ENCODE measurements at regions not wholly inside any gene's neighbourhood (a gene's known extent, or its start where the extent isn't known, plus 50 kb on each side); places are given as distances from the start of the nearest gene placed in this dataset.

GRCh38 chr18:10055125-10055750 is 141.4 kb downstream of the VAPA start:
- no peaks in the 10 kb centered on the region for H3K9me3 Mint-ChIP-seq
- H3K36me3 Mint-ChIP-seq (ENCODE audit: low read depth), result no peaks in the 10 kb centered on the region
- no peak for DNase-seq
- no peak overlapping the region for H3K27ac Mint-ChIP-seq
- ChIA-PET POLR2A (no interaction called here), CTCF (no interaction called here)
- H3K27me3 Mint-ChIP-seq, result no peaks in the 10 kb centered on the region
- H3K4me3 Mint-ChIP-seq, result no peak overlapping the region
- H3K4me1 Mint-ChIP-seq, result no peaks in the 10 kb centered on the region

- no peaks in the 10 kb centered on the region for H3K9me3 Mint-ChIP-seq
- no peak overlapping the region for H3K4me3 Mint-ChIP-seq
- no peak for DNase-seq
- H3K36me3 Mint-ChIP-seq (ENCODE audit: low read depth), result no peaks in the 10 kb centered on the region
- H3K27ac Mint-ChIP-seq, result no peak overlapping the region
- ChIA-PET CTCF (no interaction called here), POLR2A (no interaction called here)
- no peaks in the 10 kb centered on the region for H3K27me3 Mint-ChIP-seq
- H3K4me1 Mint-ChIP-seq, result no peaks in the 10 kb centered on the region
These were observed 142.7 kb downstream of the VAPA start for GRCh38 chr18:10056506-10056905.

GRCh38 chr18:10057401-10057893 is 143.6 kb downstream of the VAPA start:
- no peaks in the 10 kb centered on the region for H3K9me3 Mint-ChIP-seq

GRCh38 chr18:10057894-10058791 is 144.3 kb downstream of the VAPA start:
- no peak for DNase-seq
- no peak overlapping the region for H3K4me3 Mint-ChIP-seq
- H3K9me3 Mint-ChIP-seq, result no peaks in the 10 kb centered on the region
- H3K27ac Mint-ChIP-seq, result no peak overlapping the region
- H3K4me1 Mint-ChIP-seq, result no peaks in the 10 kb centered on the region
- H3K36me3 Mint-ChIP-seq (ENCODE audit: low read depth), result no peaks in the 10 kb centered on the region
- ChIA-PET POLR2A (no interaction called here), CTCF (interaction anchor here (1.6 kb wide), 1 partner anchor 432 kb away, joined by 3 read pairs; no protein-coding TSS in a partner anchor)
- H3K27me3 Mint-ChIP-seq, result peaks cover 3% of the 10 kb centered on the region

More at GRCh38 chr18:10057401-10057893, 143.6 kb downstream of the VAPA start:
- ChIA-PET POLR2A (no interaction called here), CTCF (interaction anchor here (1.6 kb wide), 1 partner anchor 433 kb away, joined by 3 read pairs; no protein-coding TSS in a partner anchor)
- no peak for DNase-seq
- Mint-ChIP-seq H3K27ac (no peak overlapping the region), H3K4me1 (no peaks in the 10 kb centered on the region), H3K36me3 (ENCODE audit: low read depth) (no peaks in the 10 kb centered on the region), H3K4me3 (no peak overlapping the region), H3K27me3 (peaks cover 3% of the 10 kb centered on the region)

- H3K36me3 Mint-ChIP-seq (ENCODE audit: low read depth), result no peaks in the 10 kb centered on the region
These were observed 146.0 kb downstream of the VAPA start for GRCh38 chr18:10059610-10060468.

GRCh38 chr18:10060469-10060782 is 146.6 kb downstream of the VAPA start:
- no peak overlapping the region for H3K27ac Mint-ChIP-seq
- no peak overlapping the region for H3K4me3 Mint-ChIP-seq
- CTCF ChIA-PET, result no interaction called here
- H3K9me3 Mint-ChIP-seq, result no peaks in the 10 kb centered on the region
- POLR2A ChIA-PET, result no interaction called here
- H3K27me3 Mint-ChIP-seq, result peaks cover 3% of the 10 kb centered on the region
- DNase-seq, result no peak
- H3K4me1 Mint-ChIP-seq, result no peaks in the 10 kb centered on the region
- no peaks in the 10 kb centered on the region for H3K36me3 Mint-ChIP-seq (ENCODE audit: low read depth)

More at GRCh38 chr18:10059610-10060468, 146.0 kb downstream of the VAPA start:
- H3K27me3 Mint-ChIP-seq, result peaks cover 3% of the 10 kb centered on the region
- no peak overlapping the region for H3K4me3 Mint-ChIP-seq
- CTCF ChIA-PET, result no interaction called here
- no peak for DNase-seq
- no peaks in the 10 kb centered on the region for H3K9me3 Mint-ChIP-seq
- no peaks in the 10 kb centered on the region for H3K4me1 Mint-ChIP-seq
- H3K27ac Mint-ChIP-seq, result no peak overlapping the region
- POLR2A ChIA-PET, result no interaction called here

GRCh38 chr18:10060841-10061240 is 147.0 kb downstream of the VAPA start:
- ChIA-PET POLR2A (no interaction called here), CTCF (no interaction called here)
- Mint-ChIP-seq H3K27me3 (peaks cover 3% of the 10 kb centered on the region), H3K36me3 (ENCODE audit: low read depth) (no peaks in the 10 kb centered on the region), H3K4me3 (no peak overlapping the region), H3K4me1 (no peaks in the 10 kb centered on the region), H3K9me3 (no peaks in the 10 kb centered on the region), H3K27ac (no peak overlapping the region)
- no peak for DNase-seq

- Mint-ChIP-seq H3K27ac (no peak overlapping the region), H3K4me3 (no peak overlapping the region), H3K27me3 (peaks cover 3% of the 10 kb centered on the region), H3K36me3 (ENCODE audit: low read depth) (no peaks in the 10 kb centered on the region), H3K9me3 (no peaks in the 10 kb centered on the region), H3K4me1 (no peaks in the 10 kb centered on the region)
- POLR2A ChIA-PET, result no interaction called here
- no peak for DNase-seq
- CTCF ChIA-PET, result no interaction called here
These were observed 147.8 kb downstream of the VAPA start for GRCh38 chr18:10061566-10062140.

- CTCF ChIA-PET, result interaction anchor here (0.7 kb wide), 1 partner anchor 26 kb away, joined by 3 read pairs; no protein-coding TSS in a partner anchor
- Mint-ChIP-seq H3K27ac (no peak overlapping the region), H3K4me3 (no peak overlapping the region), H3K36me3 (ENCODE audit: low read depth) (no peaks in the 10 kb centered on the region), H3K4me1 (no peaks in the 10 kb centered on the region), H3K27me3 (peaks cover 3% of the 10 kb centered on the region), H3K9me3 (no peaks in the 10 kb centered on the region)
- POLR2A ChIA-PET, result no interaction called here
- DNase-seq, result no peak
These were observed 148.8 kb downstream of the VAPA start for GRCh38 chr18:10062302-10063300.

- ChIA-PET CTCF (interaction anchor here (0.7 kb wide), 1 partner anchor 27 kb away, joined by 3 read pairs; no protein-coding TSS in a partner anchor), POLR2A (no interaction called here)
- no peaks in the 10 kb centered on the region for H3K36me3 Mint-ChIP-seq (ENCODE audit: low read depth)
- H3K27ac Mint-ChIP-seq, result no peak overlapping the region
- no peaks in the 10 kb centered on the region for H3K9me3 Mint-ChIP-seq
- H3K4me1 Mint-ChIP-seq, result no peaks in the 10 kb centered on the region
- H3K4me3 Mint-ChIP-seq, result no peak overlapping the region
- no peak for DNase-seq
- H3K27me3 Mint-ChIP-seq, result peaks cover 3% of the 10 kb centered on the region
These were observed 149.7 kb downstream of the VAPA start for GRCh38 chr18:10063489-10063888.

GRCh38 chr18:10064267-10064666 is 150.5 kb downstream of the VAPA start:
- DNase-seq, result no peak
- Mint-ChIP-seq H3K27ac (no peak overlapping the region), H3K36me3 (ENCODE audit: low read depth) (no peaks in the 10 kb centered on the region), H3K27me3 (peaks cover 3% of the 10 kb centered on the region), H3K9me3 (no peaks in the 10 kb centered on the region), H3K4me1 (no peaks in the 10 kb centered on the region), H3K4me3 (no peak overlapping the region)
- ChIA-PET POLR2A (no interaction called here), CTCF (no interaction called here)

- DNase-seq, result no peak
- no peak overlapping the region for H3K27ac Mint-ChIP-seq
- no peaks in the 10 kb centered on the region for H3K36me3 Mint-ChIP-seq (ENCODE audit: low read depth)
- H3K4me1 Mint-ChIP-seq, result no peaks in the 10 kb centered on the region
- ChIA-PET POLR2A (no interaction called here), CTCF (no interaction called here)
- H3K9me3 Mint-ChIP-seq, result no peaks in the 10 kb centered on the region
- peaks cover 3% of the 10 kb centered on the region for H3K27me3 Mint-ChIP-seq
- no peak overlapping the region for H3K4me3 Mint-ChIP-seq
These were observed 151.5 kb downstream of the VAPA start for GRCh38 chr18:10065296-10065695.
